ENCODE measurements at regions not wholly inside any gene's neighbourhood (a gene's known extent, or its start where the extent isn't known, plus 50 kb on each side); places are given as distances from the start of the nearest gene placed in this dataset.

DNA sequence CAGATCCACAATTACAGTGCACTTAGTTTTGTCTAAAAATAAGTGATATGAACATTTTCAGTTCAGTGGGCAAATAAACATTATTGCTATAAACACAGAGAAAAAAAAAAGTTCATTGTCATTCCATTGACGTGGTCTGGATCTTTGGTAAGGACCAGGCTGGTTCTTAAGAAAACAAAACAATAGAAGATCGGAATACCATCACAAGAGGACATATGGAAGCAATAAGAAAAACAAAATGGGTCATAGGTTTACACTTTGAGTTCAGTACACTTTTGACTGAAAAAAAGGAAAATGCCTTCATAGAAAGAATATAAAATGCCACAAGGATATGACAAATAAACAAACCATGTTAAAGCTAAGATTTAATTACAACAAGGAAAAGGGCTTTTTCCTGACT is 289.5 kb upstream of the TYRP1 start:
- POLR2A ChIA-PET = no interaction called here
- TF ChIP-seq, protein P1, sequence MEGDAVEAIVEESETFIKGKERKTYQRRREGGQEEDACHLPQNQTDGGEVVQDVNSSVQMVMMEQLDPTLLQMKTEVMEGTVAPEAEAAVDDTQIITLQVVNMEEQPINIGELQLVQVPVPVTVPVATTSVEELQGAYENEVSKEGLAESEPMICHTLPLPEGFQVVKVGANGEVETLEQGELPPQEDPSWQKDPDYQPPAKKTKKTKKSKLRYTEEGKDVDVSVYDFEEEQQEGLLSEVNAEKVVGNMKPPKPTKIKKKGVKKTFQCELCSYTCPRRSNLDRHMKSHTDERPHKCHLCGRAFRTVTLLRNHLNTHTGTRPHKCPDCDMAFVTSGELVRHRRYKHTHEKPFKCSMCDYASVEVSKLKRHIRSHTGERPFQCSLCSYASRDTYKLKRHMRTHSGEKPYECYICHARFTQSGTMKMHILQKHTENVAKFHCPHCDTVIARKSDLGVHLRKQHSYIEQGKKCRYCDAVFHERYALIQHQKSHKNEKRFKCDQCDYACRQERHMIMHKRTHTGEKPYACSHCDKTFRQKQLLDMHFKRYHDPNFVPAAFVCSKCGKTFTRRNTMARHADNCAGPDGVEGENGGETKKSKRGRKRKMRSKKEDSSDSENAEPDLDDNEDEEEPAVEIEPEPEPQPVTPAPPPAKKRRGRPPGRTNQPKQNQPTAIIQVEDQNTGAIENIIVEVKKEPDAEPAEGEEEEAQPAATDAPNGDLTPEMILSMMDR (IDR thresholded peaks at IDR 0.05) = no peak
- TF ChIP-seq SIN3A (IDR thresholded peaks at IDR 0.05; ENCODE audit: borderline replicate concordance, insufficient read depth, low read depth, low read length) = no peak
- no peak for TF ChIP-seq POLR2AphosphoS5 (IDR thresholded peaks at IDR 0.05; ENCODE audit: low read depth, low read length)
- no peak for TF ChIP-seq TCF7L2 (IDR thresholded peaks at IDR 0.05; ENCODE audit: low read depth, low read length)
- no peak for TF ChIP-seq REST (IDR thresholded peaks at IDR 0.05; ENCODE audit: insufficient read depth in 1 of 2, low read depth in 2 of 2, low read length in 1 of 2)
- no peaks in the 10 kb centered on the region for H3K36me3 ChIP-seq (ENCODE audit: control insufficient read depth, insufficient read depth, low read length)
- H3K4me3 ChIP-seq (ENCODE audit: low read depth in 2 of 2, low read length in 2 of 2) = no peak overlapping the region
- BruUV-seq (replicated peaks) = no TSS peak
- DNase-seq (ENCODE audit: low read depth, low spot score) = no peak
- CTCF ChIA-PET = no interaction called here
- intact Hi-C loops (cut with micrococcal nuclease; ENCODE audit: unreplicated experiment) (no loop called here), in situ Hi-C loops (cut with HindIII; ENCODE audit: low pct_unique_long_range_greater_than_20kb, low sequenced_read_pairs) (no loop called here)
- H3K9me3 ChIP-seq (ENCODE audit: control insufficient read depth, insufficient read depth, low read depth, low read length) = no peaks in the 10 kb centered on the region
- no peaks in the 10 kb centered on the region for H3K4me1 ChIP-seq (ENCODE audit: control insufficient read depth, insufficient read depth, low read length)
- ATAC-seq = no peak
- H3K27me3 ChIP-seq (ENCODE audit: control insufficient read depth, insufficient read depth, low read length) = no peaks in the 10 kb centered on the region
- no peak overlapping the region for H3K27ac ChIP-seq (ENCODE audit: low read length)

GRCh38 chr9:12413986-12414385 is 279.2 kb upstream of the TYRP1 start:
- ChIA-PET POLR2A (no interaction called here), CTCF (no interaction called here)
- intact Hi-C loops (cut with micrococcal nuclease; ENCODE audit: unreplicated experiment) = no loop called here

More at GRCh38 chr9:12413986-12414385, 279.2 kb upstream of the TYRP1 start:
- Histone ChIP-seq H3K4me3 (ENCODE audit: low read depth in 2 of 2, low read length in 2 of 2) (no peak overlapping the region), H3K36me3 (ENCODE audit: control insufficient read depth, insufficient read depth, low read length) (no peaks in the 10 kb centered on the region), H3K4me1 (ENCODE audit: control insufficient read depth, insufficient read depth, low read length) (no peaks in the 10 kb centered on the region), H3K27ac (ENCODE audit: low read length) (no peak overlapping the region), H3K9me3 (ENCODE audit: control insufficient read depth, insufficient read depth, low read depth, low read length) (no peaks in the 10 kb centered on the region), H3K27me3 (ENCODE audit: control insufficient read depth, insufficient read depth, low read length) (no peaks in the 10 kb centered on the region)
- TF ChIP-seq REST (IDR thresholded peaks at IDR 0.05; ENCODE audit: insufficient read depth in 1 of 2, low read depth in 2 of 2, low read length in 1 of 2) = no peak
- TF ChIP-seq POLR2AphosphoS5 (IDR thresholded peaks at IDR 0.05; ENCODE audit: low read depth, low read length) = no peak
- no peak for TF ChIP-seq TCF7L2 (IDR thresholded peaks at IDR 0.05; ENCODE audit: low read depth, low read length)
- TF ChIP-seq SIN3A (IDR thresholded peaks at IDR 0.05; ENCODE audit: borderline replicate concordance, insufficient read depth, low read depth, low read length) = no peak
- TF ChIP-seq, protein P1 (IDR thresholded peaks at IDR 0.05) = no peak
- BruUV-seq (replicated peaks) = no TSS peak
- no peak for ATAC-seq
- in situ Hi-C loops (cut with HindIII; ENCODE audit: low pct_unique_long_range_greater_than_20kb, low sequenced_read_pairs) = no loop called here
- DNase-seq (ENCODE audit: low read depth, low spot score) = no peak

Measured in Panc1 (cell line).